Forelimb muscle (tissue), 1 donor: ENCODE measurements at regions not wholly inside any gene's neighbourhood (a gene's known extent, or its start where the extent isn't known, plus 50 kb on each side); places are given as distances from the start of the nearest gene placed in this dataset.

ENCODE experiments used
- DNase-seq: peaks from one replicate; pipeline ENCODE4 v3.0.0-alpha.2; 2013; ENCODE audit warnings: low read depth

- DNase-seq, result no peak
Measured at GRCh38 chr9:84450029-84450428, 109.5 kb upstream of the SLC28A3 start.

GRCh38 chr9:84456527-84456926, 116.0 kb upstream of the SLC28A3 start:
- no peak for DNase-seq

DNA sequence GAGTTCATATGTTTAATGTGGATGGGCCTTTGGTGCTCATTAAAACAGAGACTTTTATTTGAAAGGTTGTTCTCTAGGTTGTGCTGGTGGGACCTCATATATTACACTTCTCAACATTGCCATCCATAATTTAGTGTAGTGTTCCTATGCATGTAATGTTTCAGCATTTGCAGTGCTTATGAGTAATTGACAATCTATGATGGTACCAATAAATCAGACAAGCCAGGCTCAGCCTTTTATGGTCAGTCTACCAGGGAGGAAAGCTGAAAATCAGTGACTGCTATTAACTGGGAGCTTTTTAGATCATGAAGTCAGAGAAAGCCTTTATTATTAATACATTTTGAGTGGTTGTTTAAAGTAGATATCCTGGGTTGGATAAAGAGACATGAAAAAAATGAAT, 120.1 kb upstream of the SLC28A3 start:
- DNase-seq, result no peak

DNA sequence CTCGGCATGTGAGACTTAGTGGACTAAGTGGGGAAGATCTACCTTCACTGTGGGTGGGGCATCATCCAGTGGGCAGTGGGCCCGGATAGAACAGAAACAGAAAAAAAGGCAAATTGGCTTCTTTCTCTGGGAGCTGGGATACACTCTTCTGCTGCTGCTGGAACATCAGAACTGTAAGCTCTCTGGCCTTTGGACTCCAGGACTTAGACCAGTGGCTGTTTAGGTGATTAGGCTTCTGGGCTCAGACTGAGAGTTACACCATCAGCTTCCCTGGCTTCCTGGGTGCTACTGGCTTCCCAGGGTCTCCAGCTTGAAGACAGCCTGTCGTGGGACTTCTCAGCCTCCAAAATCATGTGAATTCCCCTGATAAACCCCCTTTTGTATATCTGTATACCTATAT, 122.7 kb upstream of the SLC28A3 start:
- DNase-seq, result no peak

DNA sequence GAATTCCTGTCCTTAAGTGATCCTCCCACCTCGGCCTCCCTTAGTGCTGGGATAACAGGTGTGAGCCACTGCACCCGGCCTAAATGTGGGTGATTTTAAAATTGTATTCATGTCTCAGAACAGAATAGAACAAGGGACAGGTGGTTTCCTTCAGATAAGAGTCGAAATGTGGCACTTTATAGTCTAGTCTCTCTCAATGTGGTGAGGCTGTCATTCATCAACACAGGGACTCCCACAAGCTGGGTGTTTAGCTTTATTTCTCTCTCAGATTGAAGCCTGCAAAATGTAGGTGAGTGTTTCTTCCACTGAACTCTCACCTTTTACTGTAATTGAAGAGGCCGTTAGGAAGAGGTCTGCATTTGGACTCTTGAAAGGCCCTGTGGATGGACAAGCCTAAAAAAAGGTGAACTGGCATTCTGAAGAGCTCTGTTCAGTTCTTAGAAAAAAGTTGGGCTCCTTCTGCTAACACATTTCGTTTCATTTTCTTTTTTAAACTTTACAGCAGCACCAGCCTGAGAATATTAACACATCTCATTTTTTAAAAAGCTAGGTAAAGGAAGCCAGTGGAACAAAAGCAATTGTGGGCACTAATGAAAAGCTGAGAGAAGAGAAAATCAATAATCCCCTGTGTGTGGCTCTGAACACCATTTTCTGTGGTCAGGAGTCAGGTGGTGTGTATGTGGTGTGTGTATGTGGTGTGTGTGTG, 126.2 kb upstream of the SLC28A3 start:
- no peak for DNase-seq

DNA sequence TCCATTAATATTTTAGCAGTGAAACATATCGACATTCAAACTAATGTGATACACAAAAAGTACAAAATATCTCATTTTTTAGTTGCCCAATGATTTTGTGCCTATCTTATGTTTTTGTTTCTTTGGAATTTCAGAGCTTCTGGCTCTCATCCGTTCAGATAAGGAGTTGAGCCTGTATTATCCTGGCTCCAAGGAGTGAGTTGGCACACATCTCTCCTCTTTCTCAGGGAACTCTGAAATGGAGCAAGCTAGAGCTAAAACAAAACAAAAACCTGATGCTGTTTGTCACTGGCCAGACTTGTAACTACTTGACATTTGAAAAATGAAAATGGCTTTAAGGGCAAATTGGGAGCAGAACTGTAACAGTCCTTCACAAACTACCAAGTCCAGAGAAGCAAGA, 131.3 kb upstream of the SLC28A3 start:
- no peak for DNase-seq

GRCh38 chr9:84478996-84479395, 138.4 kb upstream of the SLC28A3 start:
- no peak for DNase-seq

DNA sequence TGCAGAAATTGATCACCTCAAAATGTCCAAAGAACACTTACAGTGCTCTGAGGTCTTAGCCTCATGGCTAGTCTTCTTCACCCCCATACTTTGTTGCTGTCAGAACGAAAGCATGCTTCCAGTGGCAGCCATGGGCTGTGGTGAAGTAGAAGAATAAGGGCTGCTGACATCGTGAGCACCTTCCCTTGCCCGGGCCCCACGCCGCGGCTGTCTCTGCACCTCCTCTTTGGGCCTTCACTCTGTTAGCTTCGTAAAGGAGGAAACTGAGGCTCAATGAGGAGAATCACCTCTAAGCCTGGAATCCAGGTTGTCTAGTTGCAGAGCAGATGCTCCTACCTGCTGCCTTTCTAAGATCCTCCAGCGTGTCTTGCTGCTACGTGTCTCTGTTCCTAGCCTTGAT, 139.5 kb upstream of the SLC28A3 start:
- no peak for DNase-seq

GRCh38 chr9:84481231-84481630, 140.7 kb upstream of the SLC28A3 start:
- no peak for DNase-seq

- no peak for DNase-seq
Measured at GRCh38 chr9:84481636-84482218, 141.2 kb upstream of the SLC28A3 start.

DNA sequence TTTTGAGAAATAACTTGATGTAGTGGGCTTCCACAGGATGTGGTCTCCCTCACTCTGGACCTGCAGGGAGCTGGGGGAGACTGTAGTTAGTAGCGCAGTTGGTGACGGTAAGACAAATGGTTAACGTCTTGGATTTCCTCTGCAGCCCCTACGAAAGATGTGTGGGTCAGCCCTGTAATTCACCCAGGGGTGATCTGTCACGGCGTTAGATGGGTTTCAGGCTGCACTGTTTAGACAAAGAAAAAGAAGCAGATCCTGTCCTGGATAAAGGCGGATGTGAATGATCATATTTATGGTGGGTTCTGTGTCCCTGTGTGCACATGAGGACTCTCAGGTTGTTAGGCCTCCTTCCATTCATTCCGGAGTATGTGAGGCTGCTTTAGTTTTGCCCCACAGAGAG, 142.0 kb upstream of the SLC28A3 start:
- DNase-seq, result no peak

- no peak for DNase-seq
Measured at GRCh38 chr9:84484172-84484571, 143.6 kb upstream of the SLC28A3 start.

- DNase-seq, result no peak
Measured at GRCh38 chr9:84485539-84485938, 145.0 kb upstream of the SLC28A3 start.

GRCh38 chr9:84486663-84487062, 146.1 kb upstream of the SLC28A3 start:
- no peak for DNase-seq

DNA sequence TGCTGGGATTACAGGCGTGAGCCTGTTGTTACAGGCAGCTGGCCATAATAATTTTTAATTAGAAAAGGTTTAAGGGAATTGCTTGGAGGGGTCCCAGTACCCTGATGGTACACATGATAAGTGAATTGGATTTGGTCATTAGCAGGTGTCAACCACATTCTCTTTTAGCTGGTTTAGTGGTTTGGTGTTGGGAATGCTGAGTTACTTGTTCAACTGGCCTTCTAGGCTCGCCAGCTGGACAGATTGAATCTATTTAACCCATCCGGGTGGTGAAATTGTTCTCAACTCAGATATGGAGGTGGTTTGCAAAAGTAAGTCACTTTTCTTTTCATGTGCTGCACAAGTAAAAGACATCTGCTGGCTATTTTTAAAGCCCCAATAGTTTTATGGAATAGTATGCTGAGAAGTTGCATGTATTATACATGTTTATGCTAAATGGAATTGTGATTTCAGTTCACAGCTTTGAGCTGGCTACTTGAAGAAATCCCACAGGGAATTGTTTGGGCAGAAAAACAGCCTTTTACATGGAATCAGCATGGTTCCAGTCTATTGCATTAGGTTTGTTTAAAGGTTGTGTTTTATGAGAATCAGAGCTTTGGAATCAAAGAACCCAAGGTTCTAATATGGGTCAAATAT, 149.8 kb upstream of the SLC28A3 start:
- DNase-seq, result no peak

- DNase-seq, result no peak
Measured at GRCh38 chr9:84490842-84491325, 150.3 kb upstream of the SLC28A3 start.

GRCh38 chr9:84492366-84493159, 152.0 kb upstream of the SLC28A3 start:
- no peak for DNase-seq

DNA sequence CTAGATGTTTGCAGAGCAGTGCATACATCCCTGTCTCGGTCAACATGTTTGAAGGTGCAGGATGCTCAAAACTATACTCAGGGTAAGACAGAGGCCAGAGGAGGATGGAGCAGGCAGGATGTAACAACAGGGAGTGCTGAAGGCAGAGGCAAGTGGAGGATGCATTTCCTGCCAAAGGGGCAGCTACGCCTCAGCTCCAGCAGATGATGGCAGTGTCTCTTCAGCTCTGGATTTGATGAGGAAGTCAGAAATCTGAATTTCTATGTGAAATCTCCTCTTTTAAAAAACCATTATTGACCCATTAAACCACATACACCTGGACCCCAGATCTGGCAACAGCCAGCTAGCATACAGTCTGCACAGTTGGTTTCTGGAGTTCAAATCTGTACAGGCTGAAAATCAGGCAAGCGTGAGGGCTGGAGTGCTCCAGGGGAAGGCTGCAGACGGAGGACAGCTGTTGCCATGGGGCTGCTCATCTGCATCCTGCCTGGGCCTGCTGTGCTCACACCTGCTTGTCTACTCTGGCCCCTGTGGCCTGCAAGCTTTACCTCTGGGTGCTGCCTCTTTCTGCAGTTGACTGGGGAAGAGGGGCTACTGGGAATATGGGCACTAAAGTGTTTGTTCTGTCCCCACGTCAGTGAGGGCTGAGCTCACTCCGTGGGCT, 152.9 kb upstream of the SLC28A3 start:
- no peak for DNase-seq

GRCh38 chr9:84499969-84500582, 159.5 kb upstream of the SLC28A3 start:
- no peak for DNase-seq

DNA sequence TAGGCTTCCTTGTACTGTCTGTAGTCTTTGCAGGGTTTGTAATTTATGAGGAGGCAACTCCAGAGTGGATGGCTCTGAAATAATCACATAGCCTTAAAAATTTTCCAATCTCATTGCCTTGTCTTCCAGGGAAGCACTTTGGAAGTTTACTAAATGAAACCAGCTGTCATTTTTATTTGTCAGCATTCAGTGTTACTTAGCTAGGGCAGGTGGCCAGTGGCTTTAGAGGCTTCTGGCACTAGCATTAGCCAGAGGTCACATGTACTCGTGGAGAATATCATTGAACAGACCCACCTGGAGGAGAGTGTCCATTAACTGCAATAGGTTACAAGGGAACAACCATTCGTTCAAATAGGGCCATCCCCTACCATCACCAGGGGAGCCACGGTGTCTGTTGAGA, 160.3 kb upstream of the SLC28A3 start:
- DNase-seq, result no peak

- DNase-seq, result no peak
Measured at GRCh38 chr9:84501587-84501986, 161.0 kb upstream of the SLC28A3 start.
